ENCODE measurements at regions not wholly inside any gene's neighbourhood (a gene's known extent, or its start where the extent isn't known, plus 50 kb on each side); places are given as distances from the start of the nearest gene placed in this dataset.

- Histone ChIP-seq H3K36me3 (no peaks in the 10 kb centered on the region), H3K27ac (no peak overlapping the region), H3K27me3 (ENCODE audit: low read depth) (no peaks in the 10 kb centered on the region), H3K4me1 (no peaks in the 10 kb centered on the region), H3K4me3 (no peak overlapping the region), H3K9me3 (no peaks in the 10 kb centered on the region)
- DNase-seq, result no peak
- ATAC-seq, result no peak
- TF ChIP-seq CTCF (IDR thresholded peaks at IDR 0.05), result no peak
- intact Hi-C loops (cut with DNase I), result no loop called here
Observed at GRCh38 chr1:58312461-58312860, 234.1 kb downstream of the OMA1 start.

GRCh38 chr1:58310881-58311280 is 235.6 kb downstream of the OMA1 start:
- intact Hi-C loops (cut with DNase I), result no loop called here

GRCh38 chr1:58310469-58310868 is 236.1 kb downstream of the OMA1 start:
- intact Hi-C loops (cut with DNase I), result no loop called here

More at GRCh38 chr1:58310881-58311280, 235.6 kb downstream of the OMA1 start:
- no peak for TF ChIP-seq CTCF (IDR thresholded peaks at IDR 0.05)
- no peaks in the 10 kb centered on the region for H3K4me1 ChIP-seq
- no peaks in the 10 kb centered on the region for H3K27me3 ChIP-seq (ENCODE audit: low read depth)
- H3K27ac ChIP-seq, result no peak overlapping the region
- DNase-seq (no peak), ATAC-seq (no peak)
- no peaks in the 10 kb centered on the region for H3K36me3 ChIP-seq
- no peaks in the 10 kb centered on the region for H3K9me3 ChIP-seq
- H3K4me3 ChIP-seq, result no peak overlapping the region

GRCh38 chr1:58308206-58308605 is 238.3 kb downstream of the OMA1 start:
- no peak for ATAC-seq
- H3K27ac ChIP-seq, result no peak overlapping the region
- no peaks in the 10 kb centered on the region for H3K36me3 ChIP-seq
- DNase-seq, result no peak
- H3K9me3 ChIP-seq, result no peaks in the 10 kb centered on the region
- no peaks in the 10 kb centered on the region for H3K27me3 ChIP-seq (ENCODE audit: low read depth)
- TF ChIP-seq CTCF (IDR thresholded peaks at IDR 0.05), result no peak
- intact Hi-C loops (cut with DNase I), result no loop called here
- H3K4me3 ChIP-seq, result no peak overlapping the region
- no peaks in the 10 kb centered on the region for H3K4me1 ChIP-seq

More at GRCh38 chr1:58310469-58310868, 236.1 kb downstream of the OMA1 start:
- no peak for ATAC-seq
- H3K4me3 ChIP-seq, result no peak overlapping the region
- H3K27ac ChIP-seq, result no peak overlapping the region
- no peak for DNase-seq
- TF ChIP-seq CTCF (IDR thresholded peaks at IDR 0.05), result no peak
- no peaks in the 10 kb centered on the region for H3K36me3 ChIP-seq
- no peaks in the 10 kb centered on the region for H3K9me3 ChIP-seq
- H3K4me1 ChIP-seq, result no peaks in the 10 kb centered on the region
- no peaks in the 10 kb centered on the region for H3K27me3 ChIP-seq (ENCODE audit: low read depth)

- H3K36me3 ChIP-seq, result no peaks in the 10 kb centered on the region
- intact Hi-C loops (cut with DNase I), result no loop called here
- H3K4me3 ChIP-seq, result no peak overlapping the region
- no peaks in the 10 kb centered on the region for H3K9me3 ChIP-seq
- no peak for DNase-seq
- no peak for TF ChIP-seq CTCF (IDR thresholded peaks at IDR 0.05)
- no peak overlapping the region for H3K27ac ChIP-seq
- no peaks in the 10 kb centered on the region for H3K4me1 ChIP-seq
- ATAC-seq, result no peak
- no peaks in the 10 kb centered on the region for H3K27me3 ChIP-seq (ENCODE audit: low read depth)
Observed at GRCh38 chr1:58307431-58307830, 239.1 kb downstream of the OMA1 start.

- ATAC-seq (no peak), DNase-seq (no peak)
- intact Hi-C loops (cut with DNase I), result no loop called here
- Histone ChIP-seq H3K9me3 (no peaks in the 10 kb centered on the region), H3K4me1 (no peaks in the 10 kb centered on the region), H3K27ac (no peak overlapping the region), H3K4me3 (no peak overlapping the region), H3K27me3 (ENCODE audit: low read depth) (no peaks in the 10 kb centered on the region), H3K36me3 (no peaks in the 10 kb centered on the region)
- TF ChIP-seq CTCF (IDR thresholded peaks at IDR 0.05), result no peak
Observed at GRCh38 chr1:58305622-58306021, 240.9 kb downstream of the OMA1 start.
